ENCODE measurements at regions not wholly inside any gene's neighbourhood (a gene's known extent, or its start where the extent isn't known, plus 50 kb on each side); places are given as distances from the start of the nearest gene placed in this dataset.

DNA sequence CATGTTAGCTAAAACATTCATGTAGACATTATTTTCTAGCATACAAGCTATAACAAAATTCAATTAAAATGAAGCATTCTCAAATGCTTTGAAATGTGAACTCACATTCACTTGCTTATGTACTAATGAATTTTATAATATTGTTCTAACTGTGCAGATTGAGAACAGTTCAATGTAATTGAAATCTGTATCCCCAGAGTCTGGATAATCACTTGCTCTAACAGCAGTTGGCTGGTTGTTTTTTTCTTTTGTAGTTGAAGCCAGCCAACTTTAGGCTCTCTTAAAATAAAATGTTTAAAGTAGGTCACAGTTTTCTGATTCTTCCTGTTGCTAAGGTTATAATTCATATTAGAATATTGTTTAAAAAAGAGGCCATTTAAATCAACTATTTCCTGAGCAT lies 438.9 kb downstream of the NAF1 start:
- DNase-seq (ENCODE audit: low spot score): no peak

DNA sequence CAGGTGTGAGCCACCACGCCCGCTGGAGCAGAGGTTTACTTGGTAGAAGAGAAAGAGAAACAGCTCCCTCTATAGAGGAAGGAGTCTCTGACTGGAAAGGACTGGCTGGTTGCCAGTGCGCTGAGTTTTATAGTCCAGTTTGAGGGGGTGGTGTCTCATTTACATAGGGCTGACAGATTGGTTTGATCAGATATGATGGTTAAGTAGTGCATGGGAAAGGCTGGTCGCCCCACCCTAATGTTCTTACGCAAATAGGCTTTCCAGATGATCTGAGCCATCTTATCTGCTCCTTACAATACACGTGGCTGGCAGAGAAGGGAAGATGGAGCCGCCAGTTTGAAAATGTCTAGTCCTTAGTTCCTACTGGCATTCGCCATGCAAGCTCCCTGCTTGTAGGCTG lies 439.5 kb downstream of the NAF1 start:
- no peak for DNase-seq (ENCODE audit: low spot score)

DNA sequence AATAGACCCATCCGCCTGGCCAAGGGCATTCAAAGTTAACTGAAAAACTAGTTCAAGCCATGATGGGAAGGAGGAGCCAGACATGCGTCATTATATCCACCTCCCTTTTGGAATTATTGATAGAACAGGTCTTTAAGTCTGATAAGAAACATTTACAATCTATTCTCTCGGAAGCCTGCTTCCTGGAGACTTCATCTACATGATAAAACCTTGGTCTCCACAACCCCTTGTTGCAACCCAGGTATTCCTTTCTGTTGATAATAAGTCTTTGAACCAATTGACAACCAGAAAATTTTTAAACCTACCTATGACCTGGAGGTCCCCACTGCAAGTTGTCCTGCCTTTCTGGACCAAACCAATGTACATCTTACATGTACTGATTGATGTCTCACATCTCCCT lies 451.3 kb downstream of the NAF1 start:
- DNase-seq (ENCODE audit: low spot score): no peak

DNA sequence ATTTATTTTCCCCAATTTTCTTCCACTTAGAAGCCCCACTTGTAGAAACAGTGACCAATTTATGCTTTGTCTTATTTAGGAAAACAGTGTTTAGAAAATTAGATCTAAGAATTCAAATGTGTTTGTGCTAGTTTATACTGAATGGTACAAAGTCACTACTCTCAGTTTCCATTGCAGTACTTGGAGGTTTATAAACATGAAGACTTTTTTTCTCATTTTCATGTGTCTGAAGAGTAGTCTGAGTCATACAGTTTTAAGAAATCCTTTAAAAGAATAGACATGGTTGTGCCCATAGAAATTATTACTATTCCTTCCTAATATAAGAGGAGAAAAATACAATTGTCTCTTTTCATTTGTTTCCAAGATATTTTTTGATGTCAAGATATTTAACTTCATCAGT lies 458.7 kb downstream of the NAF1 start:
- no peak for DNase-seq (ENCODE audit: low spot score)

DNA sequence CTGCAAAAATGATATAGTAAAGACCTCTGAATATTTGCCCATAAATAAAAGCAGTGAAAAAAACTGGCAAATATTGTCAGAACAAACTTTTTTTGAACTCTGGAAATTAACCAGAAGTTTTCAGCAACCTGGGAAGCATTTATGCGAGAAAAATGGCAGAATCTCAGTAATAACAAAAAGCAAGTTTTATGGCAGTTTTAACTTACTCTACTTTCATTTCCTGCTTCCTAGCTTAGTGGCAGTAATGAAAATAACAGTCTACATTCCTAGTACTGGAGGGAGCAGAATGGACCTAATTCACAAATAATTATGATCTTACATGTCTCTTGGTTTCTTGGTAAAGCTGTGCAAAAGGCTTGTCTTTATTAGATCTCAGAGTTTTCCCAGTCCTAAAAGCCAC lies 460.1 kb downstream of the NAF1 start:
- no peak for DNase-seq (ENCODE audit: low spot score)

DNA sequence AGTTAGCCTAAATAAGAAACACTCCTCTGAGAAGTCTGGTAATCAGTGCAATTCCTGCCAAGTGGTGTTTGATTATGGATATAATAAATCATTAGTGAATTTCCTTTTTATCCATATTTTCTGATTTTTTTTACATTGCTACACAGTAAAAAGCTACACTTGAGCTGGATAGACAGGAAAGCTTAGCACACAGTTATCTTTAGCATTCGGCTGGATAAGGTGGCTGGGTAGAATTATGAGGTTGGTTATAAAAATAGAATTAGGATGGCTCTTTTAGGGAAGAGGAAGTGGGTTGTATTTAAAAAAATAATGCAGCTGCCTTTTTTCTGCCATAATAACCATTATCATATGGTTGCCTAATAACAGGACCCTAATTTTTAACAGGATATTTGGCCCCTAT lies 460.6 kb downstream of the NAF1 start:
- no peak for DNase-seq (ENCODE audit: low spot score)

DNA sequence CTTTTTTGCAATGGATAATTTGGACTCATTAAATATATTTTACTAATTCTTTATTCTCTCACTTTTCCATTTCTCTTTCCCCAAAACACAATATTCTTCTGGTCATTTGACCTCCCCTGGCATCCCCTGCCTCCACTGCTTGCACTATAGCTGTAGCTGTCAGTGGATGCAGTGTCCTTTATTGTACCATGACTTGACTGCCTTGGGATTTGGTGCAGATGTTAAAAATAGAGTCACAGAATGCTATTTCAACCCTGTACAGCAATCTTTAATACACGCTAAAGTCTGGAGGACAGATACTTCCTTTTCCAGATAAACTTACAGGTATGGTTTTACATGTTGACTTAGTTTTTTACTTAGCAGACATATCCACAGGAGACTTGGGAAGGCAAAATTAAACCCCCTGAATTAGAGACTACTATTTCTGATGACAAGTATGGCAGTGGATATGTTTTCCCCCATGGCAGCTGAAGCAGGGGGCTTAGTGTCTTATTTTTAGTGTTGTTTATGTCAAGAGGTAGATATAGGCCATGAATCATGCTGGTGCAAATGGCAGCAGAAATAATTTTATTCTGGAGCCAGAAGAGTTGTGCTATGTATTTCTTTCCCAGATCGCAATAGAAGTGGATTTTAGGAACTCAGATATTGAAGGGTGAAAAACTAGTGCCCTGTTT lies 461.4 kb downstream of the NAF1 start:
- DNase-seq (ENCODE audit: low spot score): no peak

DNA sequence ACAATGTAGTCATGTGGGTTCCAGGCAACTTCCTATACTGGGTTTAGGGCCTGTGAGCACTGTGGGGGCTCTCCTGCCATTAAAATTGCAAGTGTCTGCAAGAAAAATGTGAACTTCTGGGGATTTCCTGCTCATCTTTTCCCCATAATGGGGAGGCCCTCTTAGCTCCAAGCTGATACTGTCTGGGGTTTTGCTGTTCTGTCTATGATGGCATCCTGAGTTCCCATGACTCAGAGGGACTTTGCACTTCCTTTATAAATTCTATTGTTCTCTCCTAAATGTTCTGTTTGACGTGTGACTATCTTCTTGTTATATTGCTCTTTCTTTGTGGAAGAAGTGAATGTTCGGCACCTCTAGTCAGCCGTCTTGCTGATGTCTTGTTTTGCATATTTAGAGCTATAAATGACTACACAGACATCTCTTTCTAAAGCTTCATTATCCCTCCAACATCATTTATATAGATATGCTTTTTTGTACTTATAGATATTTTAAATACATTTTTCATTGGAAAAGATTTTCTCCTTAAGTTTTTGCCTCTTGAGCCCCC lies 465.8 kb downstream of the NAF1 start:
- DNase-seq (ENCODE audit: low spot score): no peak

DNA sequence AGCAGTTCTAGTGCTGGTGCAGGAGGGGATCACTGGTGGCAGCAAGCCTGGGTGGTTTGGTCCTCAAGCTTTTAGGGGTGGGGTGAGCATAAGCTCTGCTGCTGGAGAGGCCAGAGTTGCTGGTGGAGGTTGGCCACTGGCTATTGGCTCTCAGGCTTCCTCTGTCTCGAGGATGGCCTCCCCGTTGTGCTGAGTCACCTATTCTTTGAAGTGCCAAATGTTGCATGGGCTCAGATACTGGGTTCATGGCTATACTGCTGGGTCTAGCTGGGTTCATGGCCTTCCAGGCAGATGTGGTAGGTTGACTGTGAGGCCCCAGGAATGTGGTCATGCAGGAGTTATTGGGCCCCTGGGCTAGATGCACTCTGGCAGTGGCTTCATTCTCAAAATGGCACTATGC lies 466.3 kb downstream of the NAF1 start:
- no peak for DNase-seq (ENCODE audit: low spot score)

DNA sequence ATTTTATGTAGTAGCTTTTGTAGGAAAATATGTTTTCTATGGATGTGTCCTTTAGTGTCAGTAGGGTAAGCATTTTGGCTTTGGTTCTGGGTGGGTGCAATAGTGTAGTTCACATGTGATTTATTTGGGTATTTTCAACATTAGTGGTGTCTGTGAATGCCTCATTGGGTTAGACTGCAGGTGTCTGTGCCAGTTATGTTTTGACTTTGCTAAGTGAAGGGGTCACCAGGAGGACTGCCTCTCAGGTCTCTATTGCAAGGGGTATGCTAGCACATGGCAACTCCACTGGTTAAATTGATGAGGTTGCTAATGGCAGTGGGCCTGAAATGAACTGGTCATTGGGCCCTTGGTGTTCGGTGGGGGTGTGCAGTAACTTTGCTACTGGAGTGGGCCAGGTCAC lies 467.1 kb downstream of the NAF1 start:
- no peak for DNase-seq (ENCODE audit: low spot score)

DNA sequence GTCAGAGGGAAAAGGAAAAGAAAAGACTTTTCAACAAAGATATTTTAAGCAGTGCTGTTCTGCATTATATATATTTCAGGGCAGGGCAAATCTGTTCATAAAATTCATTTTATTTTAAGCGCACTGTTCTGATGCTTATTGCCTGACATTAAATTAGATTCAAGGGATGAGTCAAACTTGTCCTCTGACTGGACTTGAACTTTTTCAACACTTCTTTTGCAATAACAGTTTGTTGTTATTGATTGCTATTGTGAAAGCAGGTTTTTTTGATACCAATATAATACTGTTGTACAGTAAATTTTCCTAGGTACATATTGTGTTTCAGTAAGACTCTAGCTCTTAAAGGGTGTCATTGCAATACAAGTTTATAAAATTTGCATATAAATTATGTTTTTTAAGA lies 481.3 kb downstream of the NAF1 start:
- DNase-seq (ENCODE audit: low spot score): no peak

DNA sequence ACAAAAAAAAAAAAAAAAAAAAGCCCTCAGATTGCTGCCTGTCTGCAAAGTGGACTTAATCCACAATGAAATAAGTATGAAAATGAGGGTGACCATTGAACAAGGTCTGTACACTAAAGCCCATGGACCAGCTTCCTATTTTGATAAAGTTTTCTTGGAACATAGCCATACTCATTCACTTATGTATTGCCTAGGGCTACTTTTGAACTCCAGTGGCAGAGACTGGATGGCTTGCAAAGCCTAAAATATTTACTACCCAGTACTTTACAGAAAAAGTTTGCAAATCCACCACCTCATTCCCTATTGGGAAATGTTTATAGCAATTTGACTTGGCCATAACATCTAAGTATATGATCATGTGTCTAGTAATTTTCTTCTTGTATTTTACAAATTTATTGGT lies 481.7 kb downstream of the NAF1 start:
- no peak for DNase-seq (ENCODE audit: low spot score)

DNA sequence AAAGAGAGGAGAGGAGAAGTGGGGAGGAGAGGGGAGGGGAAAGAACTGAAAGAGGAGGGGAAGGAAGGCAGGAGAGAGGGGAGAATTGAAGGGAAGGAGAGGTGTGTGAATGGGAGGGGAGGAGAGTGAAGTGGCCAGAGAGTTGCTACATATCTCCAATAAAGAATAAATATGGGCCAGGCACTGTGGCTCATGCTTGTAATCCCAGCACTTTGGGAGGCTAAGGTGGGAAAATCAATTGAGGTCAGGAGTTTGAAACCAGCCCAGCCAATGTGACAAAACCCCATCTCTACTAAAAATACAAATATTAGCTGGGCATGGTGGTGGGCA lies 482.4 kb downstream of the NAF1 start:
- DNase-seq (ENCODE audit: low spot score): no peak

DNA sequence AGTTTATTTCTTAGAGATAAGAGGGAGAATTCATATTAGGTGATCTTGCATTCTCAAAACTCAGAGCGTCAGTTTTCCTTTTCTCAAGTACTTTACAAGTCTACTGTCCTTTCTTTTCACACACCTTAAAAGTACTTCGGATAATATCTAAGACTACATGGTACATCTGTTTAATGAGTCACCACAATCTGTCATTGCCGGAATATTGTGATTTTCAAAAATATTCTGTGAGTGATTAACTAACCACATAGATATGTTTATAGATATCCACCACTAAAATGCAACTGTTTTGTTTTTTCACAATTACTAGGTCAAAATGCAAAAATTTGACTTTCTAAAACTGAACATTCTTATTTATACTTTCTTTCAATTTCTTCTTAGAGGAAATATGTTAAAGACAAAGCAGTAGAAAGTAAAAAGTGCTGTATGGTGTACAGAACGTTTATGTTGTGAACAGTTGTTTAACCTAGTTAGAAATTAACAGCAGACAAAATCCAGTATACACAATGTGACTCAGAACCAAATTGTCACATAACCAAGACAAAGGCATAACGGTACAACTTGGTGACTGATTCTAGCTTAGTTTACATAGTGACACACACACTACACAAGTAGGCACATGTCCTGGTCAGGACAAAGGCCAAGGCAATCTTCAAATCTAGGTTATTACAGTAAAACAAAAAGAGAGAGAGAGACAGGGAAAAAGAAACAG lies 482.9 kb downstream of the NAF1 start:
- no peak for DNase-seq (ENCODE audit: low spot score)

DNA sequence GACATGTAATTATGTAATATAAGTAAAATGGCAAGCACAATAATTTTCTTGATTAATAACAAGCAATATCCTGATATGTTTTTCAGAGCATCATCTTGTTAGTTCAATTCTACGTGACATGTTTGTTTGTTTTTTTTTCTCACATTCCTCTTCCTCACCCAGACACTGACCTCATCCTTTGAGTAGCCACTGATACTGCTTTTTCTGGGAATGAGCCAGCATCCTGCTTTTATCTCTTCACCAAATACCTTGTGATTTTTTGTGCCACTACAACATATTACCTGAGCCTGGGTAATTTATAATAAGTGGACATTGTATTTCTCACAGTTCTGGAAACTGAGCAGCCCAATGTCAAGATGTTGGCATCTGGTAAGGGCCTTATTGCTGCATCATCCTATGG lies 484.0 kb downstream of the NAF1 start:
- no peak for DNase-seq (ENCODE audit: low spot score)

DNA sequence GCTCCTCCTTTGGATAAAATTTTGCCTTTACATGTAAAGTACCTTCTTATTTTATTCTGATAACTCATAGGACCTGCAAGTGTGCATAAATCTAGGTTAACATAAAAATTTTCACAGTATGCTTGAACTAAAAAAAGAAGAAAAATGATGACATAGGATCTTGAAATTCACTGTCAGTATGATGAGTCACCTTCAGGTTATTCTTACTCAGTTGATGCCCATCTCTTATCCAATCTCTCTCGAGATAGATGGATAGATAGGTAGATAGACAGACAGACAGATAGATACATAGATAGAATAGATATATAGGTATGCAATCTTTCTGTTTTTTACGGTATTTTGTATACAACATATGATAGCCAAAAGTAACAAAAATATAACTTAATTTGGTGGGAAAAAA lies 485.5 kb downstream of the NAF1 start:
- DNase-seq (ENCODE audit: low spot score): no peak

DNA sequence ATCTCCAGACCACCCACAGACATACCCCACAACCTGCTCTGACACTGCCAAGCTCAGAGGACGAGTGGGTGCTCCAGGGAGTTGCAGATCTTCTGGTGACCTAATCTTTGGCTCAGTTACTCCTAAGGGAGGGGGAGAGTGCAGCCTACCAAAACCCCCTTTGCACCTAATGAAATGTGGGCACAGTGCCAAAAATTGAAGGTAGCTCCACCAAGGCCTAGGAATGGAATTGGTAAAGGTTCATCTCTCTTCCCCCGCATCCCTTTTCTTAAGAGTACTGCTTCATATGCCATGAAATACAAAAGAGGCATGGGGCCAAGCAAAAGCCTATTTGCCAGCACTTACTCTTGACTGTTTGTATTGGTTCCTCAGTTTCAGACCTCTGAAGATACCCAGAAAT lies 491.0 kb downstream of the NAF1 start:
- DNase-seq (ENCODE audit: low spot score): no peak

DNA sequence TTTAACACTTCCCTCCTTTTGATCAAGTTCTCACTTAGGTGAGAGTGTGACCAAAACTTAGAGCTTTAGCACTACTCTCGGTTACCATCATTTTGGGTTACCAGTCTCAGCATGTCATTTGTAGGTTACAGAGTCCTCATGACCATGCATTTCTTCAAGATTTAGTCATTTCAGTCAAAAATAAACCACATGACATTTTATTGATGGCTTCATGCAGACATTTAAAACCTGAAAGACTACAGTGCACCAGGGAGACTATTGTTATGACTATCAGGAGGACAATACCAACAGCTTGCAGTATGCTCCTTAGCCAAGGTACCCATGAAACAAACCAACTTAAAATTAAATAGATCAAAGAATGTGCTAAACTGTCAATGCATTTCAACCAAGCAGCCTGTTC lies 498.1 kb upstream of the FSTL5 start:
- DNase-seq (ENCODE audit: low spot score): no peak

DNA sequence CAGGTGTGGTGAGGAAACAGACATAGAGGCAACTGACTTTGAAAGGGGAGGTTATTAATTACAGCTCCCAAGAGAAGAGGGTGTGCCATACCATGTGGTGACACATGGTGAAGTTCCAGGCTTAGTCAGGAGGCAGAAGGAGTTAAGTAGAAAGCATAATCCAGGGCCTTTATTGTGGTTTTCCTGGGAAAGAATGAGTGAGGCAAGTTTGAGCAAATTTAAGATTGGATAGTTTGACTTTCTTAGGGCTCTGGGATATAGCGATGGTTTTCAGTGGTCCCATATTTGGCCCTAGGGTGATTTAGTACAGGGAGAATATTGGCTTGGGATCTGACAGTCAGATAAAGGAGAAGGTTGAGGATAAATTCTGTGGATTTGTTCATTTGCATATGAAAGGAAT lies 495.9 kb upstream of the FSTL5 start:
- no peak for DNase-seq (ENCODE audit: low spot score)

DNA sequence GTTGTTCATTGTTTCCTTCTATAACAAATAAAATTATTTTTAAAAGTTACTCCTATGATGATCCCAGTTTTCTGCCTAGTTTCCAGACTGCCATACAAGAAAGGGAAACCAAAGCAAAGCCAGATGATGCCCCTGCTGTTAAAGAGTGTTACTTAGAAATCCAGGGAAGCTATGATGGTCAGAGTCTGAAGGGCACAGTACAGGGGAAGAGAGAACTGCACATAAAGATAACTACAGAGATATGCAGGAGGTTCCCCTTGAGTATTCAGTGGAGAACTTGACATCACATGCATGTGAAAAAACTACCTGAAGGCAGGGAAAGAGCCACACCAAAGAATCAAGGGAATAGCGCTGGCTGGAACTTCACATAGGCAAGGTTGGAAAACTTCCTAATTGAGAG lies 494.2 kb upstream of the FSTL5 start:
- DNase-seq (ENCODE audit: low spot score): no peak

DNA sequence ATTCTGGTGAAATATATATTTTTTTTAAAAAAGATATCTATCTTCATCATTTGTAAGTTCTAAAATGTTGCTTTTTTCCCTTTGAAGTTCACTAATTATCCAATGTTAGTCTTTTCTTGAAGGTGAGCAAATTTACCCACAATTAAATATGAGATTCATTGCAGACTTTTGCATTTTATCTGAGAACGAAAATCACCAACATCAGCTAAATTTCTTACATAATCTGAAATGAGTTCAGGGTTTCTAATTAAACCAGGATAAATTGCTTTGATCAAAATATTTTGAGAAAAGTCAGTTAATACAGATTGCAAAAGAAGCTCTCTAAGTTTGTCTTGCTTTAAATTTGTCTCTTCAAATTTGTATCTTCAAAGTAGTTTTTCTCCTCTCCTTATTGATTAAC lies 486.4 kb upstream of the FSTL5 start:
- no peak for DNase-seq (ENCODE audit: low spot score)

DNA sequence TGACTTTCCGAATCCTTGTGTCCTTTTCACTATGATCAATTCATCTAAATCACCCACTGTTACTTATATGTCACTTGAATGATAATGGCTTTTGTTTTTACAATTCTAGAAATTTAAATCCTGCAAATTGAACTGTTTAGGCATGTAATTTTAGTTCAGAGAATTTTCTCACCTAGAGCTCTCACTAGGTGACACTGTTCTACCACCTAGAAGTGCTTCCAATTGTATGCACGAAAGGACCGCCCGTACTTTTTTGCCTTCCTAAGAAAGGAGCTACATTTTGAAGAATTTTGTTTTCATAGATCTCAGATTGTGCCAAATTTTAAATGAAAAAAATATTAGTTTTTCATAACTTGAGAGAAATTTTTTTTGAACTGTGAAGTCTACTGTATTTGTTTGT lies 481.6 kb upstream of the FSTL5 start:
- no peak for DNase-seq (ENCODE audit: low spot score)

DNA sequence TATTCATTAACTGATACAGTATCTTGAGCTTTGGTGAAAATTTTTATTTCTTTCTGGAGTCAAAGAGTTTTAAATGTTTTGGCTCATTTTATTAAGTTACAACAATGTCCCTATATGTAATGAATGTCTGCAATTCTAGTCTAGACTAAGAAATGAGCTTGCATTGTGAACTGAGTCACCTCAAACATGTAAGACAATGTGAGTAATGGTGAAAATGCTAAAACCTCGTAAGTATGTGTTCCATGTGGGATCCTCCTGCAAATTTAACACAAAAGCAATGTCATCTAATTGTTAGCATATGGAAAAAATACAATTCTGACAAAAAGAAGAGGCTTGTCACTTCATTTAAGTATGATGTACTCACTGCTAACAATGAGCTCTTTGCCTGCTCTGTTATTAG lies 480.5 kb upstream of the FSTL5 start:
- no peak for DNase-seq (ENCODE audit: low spot score)

DNA sequence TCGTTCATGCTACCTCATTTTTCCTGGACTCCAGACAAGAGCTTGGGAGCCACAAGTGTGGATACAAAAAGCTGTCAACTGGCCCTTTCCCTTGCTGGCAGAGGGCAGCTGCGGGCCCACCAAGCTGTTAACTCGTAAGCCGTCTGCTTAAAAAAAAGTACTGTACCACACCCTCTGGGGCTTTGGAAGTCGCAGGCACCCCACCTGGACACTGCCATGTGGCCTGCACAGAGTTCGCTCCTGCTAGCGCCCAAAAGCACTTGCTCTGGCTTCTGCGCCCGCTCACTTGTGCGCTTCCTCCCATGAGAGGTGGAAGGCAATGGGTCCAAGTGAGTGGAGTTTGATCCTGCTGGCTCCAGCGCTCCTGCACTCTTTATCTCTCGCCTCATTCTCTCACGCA lies 476.4 kb upstream of the FSTL5 start:
- DNase-seq (ENCODE audit: low spot score): no peak
